Stimulated activated effector memory CD8-positive, alpha-beta T cell treated with anti-CD3 and anti-CD28 coated beads, Interleukin-12 subunit alpha, Interleukin-12 subunit beta, amount 100 ng/mL, for 72 hours (primary cell): ENCODE measurements at regions not wholly inside any gene's neighbourhood (a gene's known extent, or its start where the extent isn't known, plus 50 kb on each side); places are given as distances from the start of the nearest gene placed in this dataset.

Experiments used
- ATAC-seq: fragments of 150-1000 bp; cut with Tn5 transposase; 2 replicates; pipeline ENCODE4 v1.10.0; 2021
- DNase-seq, 2 donors: peaks; one replicate each; pipeline ENCODE4 v3.0.0; 2021 to 2022; ENCODE audit warnings: low spot score in 2 of 2
- H3K27ac Mint-ChIP-seq: one replicate; pipeline ENCODE4 v1.8.0; 2022; ENCODE audit warnings: mild to moderate bottlenecking, mixed read lengths
- H3K36me3 Mint-ChIP-seq: one replicate; pipeline ENCODE4 v1.8.0; 2022; ENCODE audit warnings: mild to moderate bottlenecking, mixed read lengths
- H3K4me1 Mint-ChIP-seq: one replicate; pipeline ENCODE4 v1.8.0; 2022; ENCODE audit warnings: mixed read lengths
- H3K4me3 Mint-ChIP-seq: one replicate; pipeline ENCODE4 v1.8.0; 2022; ENCODE audit warnings: mild to moderate bottlenecking, mixed read lengths
- H3K9me3 Mint-ChIP-seq: one replicate; pipeline ENCODE4 v1.8.0; 2022; ENCODE audit warnings: mixed read lengths

DNA sequence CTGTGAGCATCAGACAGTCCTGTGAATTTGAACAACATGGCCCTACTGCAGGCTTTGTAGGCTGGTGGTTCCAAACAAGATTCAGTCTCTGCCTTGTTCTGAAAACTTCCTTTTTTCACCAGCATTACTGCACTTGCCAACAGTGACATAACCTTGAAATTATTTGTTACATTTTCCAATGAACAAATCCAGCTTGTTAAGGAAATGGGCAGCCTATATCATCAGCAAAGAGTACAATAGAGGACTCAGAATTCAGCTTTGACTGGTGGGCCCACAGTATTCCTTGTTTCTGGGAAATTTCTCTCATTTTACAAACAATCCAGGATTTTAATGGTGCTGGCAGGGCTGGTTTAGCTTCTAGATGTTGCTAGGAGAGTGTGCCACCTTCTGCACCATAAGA, 703.7 kb upstream of the FZD8 start:
- no peak for ATAC-seq
- H3K9me3 Mint-ChIP-seq, result peaks cover 16% of the 10 kb centered on the region
- H3K27ac Mint-ChIP-seq, result no peak overlapping the region
- no peak for DNase-seq
- no peaks in the 10 kb centered on the region for H3K36me3 Mint-ChIP-seq
- H3K4me1 Mint-ChIP-seq, result no peaks in the 10 kb centered on the region
- no peak overlapping the region for H3K4me3 Mint-ChIP-seq

DNA sequence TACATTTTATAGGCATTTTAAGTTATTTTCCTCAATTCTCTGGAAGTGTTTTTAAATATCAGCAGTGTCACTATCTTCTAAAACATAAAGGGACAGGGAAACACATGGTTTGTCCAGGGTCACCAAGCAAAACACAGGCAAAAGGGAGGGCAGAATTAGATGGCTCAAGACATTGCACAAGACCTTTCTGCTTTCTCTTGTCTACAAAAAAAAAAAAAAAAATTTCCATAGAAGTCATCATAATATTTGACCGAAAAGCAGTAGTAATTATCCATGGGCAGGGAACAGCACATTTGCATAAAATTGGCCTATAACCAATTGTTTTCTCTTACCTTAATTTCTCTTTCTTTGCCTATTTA, 703.1 kb upstream of the FZD8 start:
- no peaks in the 10 kb centered on the region for H3K4me1 Mint-ChIP-seq
- no peak overlapping the region for H3K4me3 Mint-ChIP-seq
- H3K9me3 Mint-ChIP-seq, result peaks cover 16% of the 10 kb centered on the region
- no peak for ATAC-seq
- no peaks in the 10 kb centered on the region for H3K36me3 Mint-ChIP-seq
- no peak for DNase-seq
- no peak overlapping the region for H3K27ac Mint-ChIP-seq

DNA sequence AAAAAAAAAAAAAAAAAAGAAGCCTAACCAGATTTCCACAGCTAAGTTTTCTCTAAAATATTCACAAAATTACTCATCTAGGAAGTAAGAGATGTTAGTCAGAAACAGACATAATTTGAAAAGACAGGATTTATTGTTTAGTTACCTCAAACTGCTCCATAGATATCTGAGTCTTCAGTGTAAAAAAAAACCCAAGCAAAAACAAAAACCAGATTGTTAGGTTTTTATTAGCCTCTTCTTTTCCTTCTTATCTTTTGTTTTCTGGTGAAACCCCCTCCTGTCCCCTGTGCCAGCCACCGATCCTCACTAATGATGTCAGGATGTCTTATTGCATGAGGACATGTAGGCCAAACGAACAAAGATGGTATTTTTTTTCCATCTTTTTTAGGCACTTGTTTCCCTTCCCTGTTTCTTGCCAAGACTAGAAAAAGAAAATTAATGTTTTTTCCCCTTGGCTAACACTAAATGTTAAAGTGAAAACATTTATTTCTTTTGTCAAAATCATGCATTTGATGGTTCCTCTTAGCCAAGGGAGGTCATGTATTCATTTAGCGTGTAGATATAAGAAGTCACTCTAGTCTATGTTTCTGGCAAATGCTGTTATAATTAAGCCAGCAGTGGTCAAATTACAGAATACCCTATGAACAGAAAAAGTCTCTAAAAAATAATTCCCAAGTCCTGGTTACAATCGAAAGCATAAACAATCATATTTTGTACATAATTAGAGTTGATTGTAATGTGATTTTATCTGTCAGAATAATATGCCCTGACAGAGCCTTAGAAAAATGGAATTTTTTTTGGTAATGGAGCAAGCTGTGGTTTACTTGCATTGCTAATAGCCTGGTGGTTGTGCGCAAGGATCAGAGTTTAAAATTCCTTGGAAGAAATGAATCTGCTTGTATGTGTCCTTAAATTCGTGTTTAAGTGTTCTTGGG, 702.4 kb upstream of the FZD8 start:
- no peaks in the 10 kb centered on the region for H3K36me3 Mint-ChIP-seq
- no peak overlapping the region for H3K4me3 Mint-ChIP-seq
- ATAC-seq (no peak), DNase-seq (no peak)
- H3K4me1 Mint-ChIP-seq, result no peaks in the 10 kb centered on the region
- H3K27ac Mint-ChIP-seq, result no peak overlapping the region
- peaks cover 14% of the 10 kb centered on the region for H3K9me3 Mint-ChIP-seq

DNA sequence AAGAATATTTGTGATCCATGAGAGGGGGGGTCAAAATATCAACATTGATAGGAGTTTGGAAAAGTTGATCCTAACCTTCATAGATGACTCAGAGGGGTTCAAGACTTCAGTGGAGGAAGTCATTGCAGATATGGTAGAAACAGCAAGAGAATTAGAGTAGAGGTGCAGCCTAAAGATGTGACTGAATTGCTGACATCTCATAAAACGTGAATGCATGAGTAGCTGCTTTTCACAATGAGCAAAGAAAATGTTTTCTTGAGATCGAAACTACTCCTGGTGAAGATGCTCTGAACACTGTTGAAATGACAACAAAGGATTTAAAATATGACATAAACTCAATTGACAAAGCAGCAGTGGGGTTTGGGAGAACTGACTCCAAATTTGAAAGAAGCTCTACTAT, 700.7 kb upstream of the FZD8 start:
- no peaks in the 10 kb centered on the region for H3K36me3 Mint-ChIP-seq
- H3K4me3 Mint-ChIP-seq, result no peak overlapping the region
- no peak overlapping the region for H3K27ac Mint-ChIP-seq
- no peaks in the 10 kb centered on the region for H3K4me1 Mint-ChIP-seq
- ATAC-seq, result no peak
- peaks cover 16% of the 10 kb centered on the region for H3K9me3 Mint-ChIP-seq
- no peak for DNase-seq

DNA sequence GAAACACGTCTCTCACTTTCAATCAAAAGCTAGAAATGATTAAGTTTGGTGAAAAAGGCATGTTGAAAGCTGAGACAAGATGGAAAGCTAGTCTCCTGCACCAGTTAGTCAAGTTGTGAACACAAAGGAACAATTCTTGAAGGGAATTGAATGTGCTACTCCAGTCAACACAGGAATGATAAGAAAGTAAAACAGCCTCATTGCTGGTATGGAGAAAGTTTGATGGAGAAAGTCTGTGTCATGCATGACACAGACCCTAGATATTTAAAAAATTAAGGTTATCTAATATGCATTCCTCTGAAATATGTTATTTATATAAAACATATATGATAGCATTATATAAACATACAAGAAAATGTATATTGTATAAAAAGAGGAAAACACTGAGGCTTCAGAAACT, 699.4 kb upstream of the FZD8 start:
- H3K4me3 Mint-ChIP-seq, result no peak overlapping the region
- H3K36me3 Mint-ChIP-seq, result no peaks in the 10 kb centered on the region
- DNase-seq (no peak), ATAC-seq (no peak)
- H3K9me3 Mint-ChIP-seq, result peaks cover 12% of the 10 kb centered on the region
- H3K27ac Mint-ChIP-seq, result no peak overlapping the region
- no peaks in the 10 kb centered on the region for H3K4me1 Mint-ChIP-seq

DNA sequence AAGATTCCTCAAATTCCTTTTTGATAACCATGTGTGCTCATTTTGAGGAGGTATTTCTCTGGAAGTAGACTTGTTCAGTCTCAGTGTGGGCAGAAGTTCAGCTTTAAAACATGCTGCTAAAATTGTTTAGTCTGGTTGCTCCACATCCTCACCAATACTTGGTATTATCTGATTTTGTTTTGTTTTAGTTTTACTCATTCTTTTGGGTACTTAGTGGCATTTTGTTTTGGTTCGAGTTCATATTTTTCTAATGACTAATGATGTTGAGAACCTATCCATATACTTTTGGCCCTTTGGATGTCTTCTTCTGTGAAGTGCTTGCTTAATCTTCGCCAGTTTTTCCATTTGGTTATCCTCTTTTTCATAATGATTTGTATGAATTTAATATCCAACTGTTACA, 694.2 kb upstream of the FZD8 start:
- H3K9me3 Mint-ChIP-seq, result peaks cover 11% of the 10 kb centered on the region
- H3K4me1 Mint-ChIP-seq, result no peaks in the 10 kb centered on the region
- H3K27ac Mint-ChIP-seq, result no peak overlapping the region
- no peaks in the 10 kb centered on the region for H3K36me3 Mint-ChIP-seq
- no peak overlapping the region for H3K4me3 Mint-ChIP-seq
- DNase-seq (no peak), ATAC-seq (no peak)

DNA sequence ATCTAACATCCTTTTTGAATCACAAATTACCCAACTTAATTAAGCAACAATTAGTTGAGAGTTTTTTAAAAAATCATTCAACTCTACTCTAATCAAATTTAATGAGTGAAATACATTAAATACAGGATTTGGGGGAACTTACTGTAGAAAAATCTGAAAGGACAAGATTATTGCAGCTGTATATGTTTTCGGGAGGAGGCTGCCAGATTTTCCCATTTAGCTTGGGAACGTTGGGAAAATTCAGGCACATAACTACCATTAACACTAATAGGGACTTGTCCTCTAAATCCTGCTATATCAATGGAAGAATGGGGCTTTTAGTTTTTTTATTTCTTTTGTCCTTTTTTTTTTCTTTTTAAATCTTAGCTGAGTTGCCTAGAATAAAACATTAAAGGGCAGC, 691.4 kb upstream of the FZD8 start:
- Mint-ChIP-seq H3K4me1 (no peaks in the 10 kb centered on the region), H3K36me3 (no peaks in the 10 kb centered on the region), H3K4me3 (no peak overlapping the region), H3K9me3 (peaks cover 11% of the 10 kb centered on the region), H3K27ac (no peak overlapping the region)
- ATAC-seq, result no peak
- no peak for DNase-seq

DNA sequence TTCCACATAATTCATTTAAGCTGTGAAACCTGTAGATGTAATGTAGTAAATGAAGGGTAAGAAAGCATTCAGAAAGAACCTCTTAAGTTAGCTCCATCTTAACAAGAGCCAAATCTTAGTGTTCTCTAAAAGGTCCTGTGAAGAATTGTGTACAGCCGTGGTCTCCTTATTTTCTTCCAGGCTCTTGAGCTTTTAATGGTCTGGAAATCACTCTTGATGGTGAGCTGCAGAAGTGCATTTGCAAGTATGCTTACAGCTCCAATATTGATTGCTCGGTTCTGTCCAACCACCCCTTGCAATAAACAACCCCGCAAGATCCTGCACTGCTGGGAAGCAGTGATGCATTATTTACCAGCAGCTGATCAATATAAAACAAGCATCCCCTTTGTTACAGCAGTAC, 690.8 kb upstream of the FZD8 start:
- Mint-ChIP-seq H3K36me3 (no peaks in the 10 kb centered on the region), H3K4me3 (no peak overlapping the region)
- ATAC-seq, result no peak

DNA sequence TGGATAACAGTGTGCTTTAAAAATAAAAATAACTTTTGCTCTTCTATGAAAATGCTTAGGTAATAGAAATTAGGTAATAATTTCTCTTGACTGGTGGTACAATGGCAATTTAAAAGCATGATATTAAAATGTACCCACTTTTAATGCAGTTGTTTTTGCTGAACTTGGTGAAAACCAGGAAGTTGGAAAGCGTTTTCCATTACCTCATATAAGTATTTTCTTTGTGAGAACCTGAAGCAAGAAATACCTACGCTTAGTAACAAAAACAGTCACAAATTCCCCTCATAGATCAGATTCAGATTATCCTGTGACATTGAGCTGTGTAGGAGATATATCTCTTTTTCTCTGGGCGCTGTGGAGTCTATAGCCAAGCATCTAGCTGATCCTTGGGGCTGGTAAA, 689.0 kb upstream of the FZD8 start:
- H3K36me3 Mint-ChIP-seq, result no peaks in the 10 kb centered on the region
- no peak overlapping the region for H3K4me3 Mint-ChIP-seq
- no peak for ATAC-seq
- H3K4me1 Mint-ChIP-seq, result no peaks in the 10 kb centered on the region
- peaks cover 12% of the 10 kb centered on the region for H3K9me3 Mint-ChIP-seq
- no peak overlapping the region for H3K27ac Mint-ChIP-seq
- DNase-seq, result no peak

More for the DNA sequence above, 690.8 kb upstream of the FZD8 start:
- no peak for DNase-seq
- Mint-ChIP-seq H3K9me3 (peaks cover 9% of the 10 kb centered on the region), H3K4me1 (no peaks in the 10 kb centered on the region), H3K27ac (no peak overlapping the region)

DNA sequence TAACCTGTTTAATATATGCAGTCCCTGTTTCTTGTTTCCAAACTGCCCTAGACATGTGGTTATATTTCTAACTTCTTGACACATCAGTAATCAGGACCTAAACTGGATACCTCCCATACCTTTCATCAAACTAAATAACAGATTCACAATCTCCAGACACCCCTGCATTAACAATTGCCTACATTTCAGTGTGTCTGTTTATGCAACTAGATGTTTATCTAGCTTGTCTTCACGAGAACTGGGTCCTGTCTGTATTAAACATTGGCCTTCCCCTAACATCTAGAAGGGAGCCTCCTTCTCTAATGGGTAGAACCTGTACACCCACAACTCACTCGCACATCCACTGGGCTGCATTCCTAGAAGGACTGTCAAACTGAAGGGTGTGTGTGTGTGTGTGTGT, 683.7 kb upstream of the FZD8 start:
- Mint-ChIP-seq H3K4me3 (no peak overlapping the region), H3K27ac (no peak overlapping the region), H3K9me3 (peaks cover 18% of the 10 kb centered on the region), H3K4me1 (no peaks in the 10 kb centered on the region), H3K36me3 (no peaks in the 10 kb centered on the region)
- ATAC-seq (no peak), DNase-seq (no peak)

DNA sequence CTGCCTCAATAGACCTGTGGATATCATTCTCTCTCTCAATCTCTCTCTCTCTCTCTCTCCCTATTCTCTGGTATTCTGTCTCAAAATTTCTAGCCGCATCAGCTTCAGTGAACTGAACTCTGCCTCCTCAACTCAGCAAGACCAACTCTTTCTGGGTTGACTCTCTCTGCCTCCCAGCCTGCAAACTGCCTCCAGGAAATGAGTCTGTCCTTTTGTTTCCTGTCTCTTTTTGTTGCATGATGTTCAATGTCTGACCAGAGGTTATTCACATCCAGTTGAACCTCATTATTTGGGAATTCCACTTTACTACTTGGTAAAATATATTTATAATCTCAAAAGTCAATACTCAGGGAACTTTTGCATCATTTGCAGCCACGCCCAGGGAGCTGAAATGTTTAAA, 682.7 kb upstream of the FZD8 start:
- DNase-seq (no peak), ATAC-seq (no peak)
- no peaks in the 10 kb centered on the region for H3K4me1 Mint-ChIP-seq
- H3K36me3 Mint-ChIP-seq, result no peaks in the 10 kb centered on the region
- peaks cover 17% of the 10 kb centered on the region for H3K9me3 Mint-ChIP-seq
- H3K27ac Mint-ChIP-seq, result no peak overlapping the region
- no peak overlapping the region for H3K4me3 Mint-ChIP-seq

DNA sequence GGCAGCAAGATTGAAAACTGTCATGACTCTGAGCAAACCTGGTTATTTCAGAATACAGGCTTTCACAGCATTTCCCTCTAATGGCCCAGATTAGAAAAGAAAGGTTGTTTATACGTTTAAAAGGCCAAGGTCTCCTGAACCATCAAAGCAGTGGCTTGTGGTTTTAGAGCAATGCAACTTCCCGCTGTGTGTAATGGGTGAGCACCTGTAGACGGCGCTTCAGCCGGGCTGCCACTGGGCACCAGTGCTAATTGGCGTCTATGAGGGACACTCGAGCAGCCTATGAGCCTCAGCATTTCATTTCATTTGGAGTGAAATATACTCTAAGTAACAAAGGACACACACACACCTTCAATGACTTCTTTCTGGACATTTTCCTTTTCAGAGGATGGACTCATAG, 671.0 kb upstream of the FZD8 start:
- ATAC-seq, result no peak
- H3K9me3 Mint-ChIP-seq, result peaks cover 9% of the 10 kb centered on the region
- H3K4me3 Mint-ChIP-seq, result no peak overlapping the region
- H3K4me1 Mint-ChIP-seq, result no peaks in the 10 kb centered on the region
- DNase-seq, result no peak
- H3K27ac Mint-ChIP-seq, result no peak overlapping the region
- H3K36me3 Mint-ChIP-seq, result no peaks in the 10 kb centered on the region

DNA sequence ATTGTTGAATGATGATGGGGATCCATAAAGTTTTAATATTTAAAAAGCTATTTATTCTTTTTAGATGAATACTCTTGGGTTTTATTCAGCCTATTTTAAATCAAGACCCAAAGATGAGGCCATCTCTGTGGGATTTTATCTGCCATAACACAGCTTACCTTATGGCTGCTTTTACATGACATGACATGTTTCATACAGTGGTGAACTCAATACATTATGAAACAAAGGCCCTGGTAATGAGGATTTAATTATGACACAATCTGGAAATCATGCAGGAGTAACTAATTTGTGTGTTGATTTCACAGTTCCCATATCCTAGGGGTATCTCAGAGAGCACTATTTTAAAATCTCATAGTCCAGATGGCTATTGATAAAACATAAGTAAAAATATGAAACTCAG, 661.8 kb upstream of the FZD8 start:
- H3K4me1 Mint-ChIP-seq, result no peaks in the 10 kb centered on the region
- no peaks in the 10 kb centered on the region for H3K36me3 Mint-ChIP-seq
- H3K27ac Mint-ChIP-seq, result no peak overlapping the region
- peaks cover 8% of the 10 kb centered on the region for H3K9me3 Mint-ChIP-seq
- no peak overlapping the region for H3K4me3 Mint-ChIP-seq
- DNase-seq, result no peak
- ATAC-seq, result no peak

DNA sequence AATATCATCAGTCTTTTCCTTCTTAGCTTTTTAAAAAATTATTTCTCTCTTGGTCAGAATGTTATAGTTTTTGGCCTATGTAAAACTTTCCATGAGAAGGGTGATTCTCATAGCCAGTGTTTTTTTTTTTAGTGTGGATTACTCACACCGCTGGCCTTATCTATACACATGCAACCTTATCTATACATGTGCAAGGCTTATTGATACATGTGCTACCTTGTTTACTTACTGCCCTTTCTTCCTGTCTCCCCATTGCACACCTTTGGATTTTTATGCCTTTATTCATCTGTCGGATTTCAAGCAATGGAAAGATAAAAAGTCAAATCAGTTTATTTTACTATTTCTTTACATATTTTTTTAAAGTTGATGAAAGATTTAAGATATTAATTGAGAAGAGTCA, 660.0 kb upstream of the FZD8 start:
- ATAC-seq (no peak), DNase-seq (no peak)
- H3K36me3 Mint-ChIP-seq, result no peaks in the 10 kb centered on the region
- no peaks in the 10 kb centered on the region for H3K4me1 Mint-ChIP-seq
- H3K9me3 Mint-ChIP-seq, result peaks cover 8% of the 10 kb centered on the region
- H3K4me3 Mint-ChIP-seq, result no peak overlapping the region
- H3K27ac Mint-ChIP-seq, result no peak overlapping the region

DNA sequence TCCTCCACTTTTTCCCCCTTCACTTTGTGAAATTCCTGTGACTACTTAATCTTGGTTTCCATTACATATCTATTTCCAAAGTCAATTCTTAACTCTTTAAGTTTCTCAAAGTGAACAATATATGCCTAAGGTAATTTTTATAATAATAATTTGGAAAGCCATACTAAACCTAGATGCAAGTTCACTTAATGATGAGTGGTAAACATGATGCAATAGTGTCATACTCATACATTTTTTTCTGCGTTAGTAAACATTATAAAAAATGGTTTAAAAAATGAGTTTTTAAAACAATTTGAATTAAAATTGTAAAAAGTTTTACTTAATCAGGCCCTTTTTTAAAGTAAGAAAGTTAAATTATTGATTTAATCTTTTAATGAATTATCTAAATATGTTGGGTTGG, 659.4 kb upstream of the FZD8 start:
- Mint-ChIP-seq H3K27ac (no peak overlapping the region), H3K4me1 (no peaks in the 10 kb centered on the region), H3K9me3 (peaks cover 7% of the 10 kb centered on the region), H3K4me3 (no peak overlapping the region), H3K36me3 (no peaks in the 10 kb centered on the region)
- no peak for DNase-seq
- ATAC-seq, result no peak

DNA sequence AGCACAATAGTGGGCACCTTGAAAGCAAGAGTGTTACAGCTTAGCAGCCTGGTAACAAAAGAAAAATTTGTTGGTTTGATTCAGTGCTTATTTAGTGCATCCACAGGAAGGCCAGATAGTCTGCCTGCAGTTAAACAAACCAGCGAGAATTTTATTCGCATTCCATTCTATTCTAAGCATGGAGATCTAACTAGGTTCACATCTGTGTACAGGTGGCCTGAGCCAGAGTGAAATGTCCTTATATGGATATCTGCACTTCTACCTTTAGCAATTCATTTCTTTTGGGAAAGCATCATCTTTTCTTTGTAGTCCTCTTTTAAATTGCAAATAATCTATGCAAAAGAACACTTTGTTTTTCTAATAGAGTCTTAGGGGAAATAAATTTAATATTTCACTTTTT, 659.0 kb upstream of the FZD8 start:
- ATAC-seq, result no peak
- H3K4me3 Mint-ChIP-seq, result no peak overlapping the region
- DNase-seq, result no peak
- no peaks in the 10 kb centered on the region for H3K36me3 Mint-ChIP-seq
- H3K27ac Mint-ChIP-seq, result no peak overlapping the region
- H3K4me1 Mint-ChIP-seq, result no peaks in the 10 kb centered on the region
- H3K9me3 Mint-ChIP-seq, result peaks cover 6% of the 10 kb centered on the region

DNA sequence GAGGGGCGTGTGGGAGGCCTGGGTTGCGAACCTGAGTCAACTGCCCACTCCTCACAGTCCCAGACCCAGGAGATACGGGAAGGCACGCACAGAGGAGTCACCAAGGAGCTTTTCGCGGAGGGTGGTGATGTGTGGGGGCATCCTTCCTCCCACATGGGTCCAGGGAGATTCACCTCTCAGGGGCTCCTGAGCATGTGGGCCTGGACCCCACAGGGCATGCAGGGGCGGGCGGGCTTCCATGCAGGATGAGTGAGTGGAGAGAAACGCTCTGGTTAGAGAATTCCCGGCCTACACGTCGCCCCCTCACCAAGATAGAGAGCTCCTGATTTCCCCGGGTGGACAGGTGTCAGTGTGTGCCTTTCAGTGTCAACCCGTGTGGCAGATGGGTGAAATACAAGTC, 641.7 kb upstream of the FZD8 start:
- Mint-ChIP-seq H3K4me1 (no peaks in the 10 kb centered on the region), H3K36me3 (no peaks in the 10 kb centered on the region), H3K4me3 (no peak overlapping the region), H3K27ac (no peak overlapping the region), H3K9me3 (peaks cover 31% of the 10 kb centered on the region)
- no peak for DNase-seq
- ATAC-seq, result no peak
